C4-2B (cell line): ENCODE measurements at regions not wholly inside any gene's neighbourhood (a gene's known extent, or its start where the extent isn't known, plus 50 kb on each side); places are given as distances from the start of the nearest gene placed in this dataset.

Experiments
- CTCF ChIP-seq: fragments of 450-650 bp; conservative IDR thresholded peaks from 2 replicates; pipeline ENCODE4 v1.5.1; 2017; ENCODE audit warnings: mild to moderate bottlenecking
- ZFX ChIP-seq: fragments of 450-650 bp; IDR thresholded peaks from 2 replicates; pipeline ENCODE4 v1.6.1; 2017

GRCh38 chr17:22518185-22518584 is 825.9 kb downstream of the KCNJ18 start:
- TF ChIP-seq CTCF (peak; percentile 54), ZFX (no peak)
